GM23338 (cell line): ENCODE measurements at regions not wholly inside any gene's neighbourhood (a gene's known extent, or its start where the extent isn't known, plus 50 kb on each side); places are given as distances from the start of the nearest gene placed in this dataset.

Experiments used
- ATAC-seq: fragments of 200-7000 bp; cut with Tn5 transposase; 3 replicates; pipeline ENCODE4 v1.9.1; 2020
- DNase-seq: peaks from one replicate; pipeline ENCODE4 v3.0.0-alpha.2; 2015; ENCODE audit warnings: low spot score
- H2AFZ ChIP-seq: fragments of 200-600 bp; sonication (generic); 2 replicates; pipeline ENCODE4 v1.8.0; 2016; ENCODE audit warnings: antibody characterized with exemption, mild to moderate bottlenecking, moderate library complexity
- H3F3A ChIP-seq: fragments of 200-600 bp; sonication (generic); replicated peaks from 2 replicates; pipeline ENCODE4 v1.8.0; 2017; ENCODE audit warnings: antibody characterized with exemption, mixed run types, low read depth
- H3K27ac ChIP-seq: fragments of 200-600 bp; sonication (generic); 2 replicates; pipeline ENCODE4 v1.6.1; 2016; ENCODE audit warnings: low read depth
- H3K27me3 ChIP-seq: fragments of 200-600 bp; sonication (generic); 2 replicates; pipeline ENCODE4 v1.8.0; 2016; ENCODE audit warnings: mild to moderate bottlenecking, mixed run types, moderate library complexity; ENCODE audit not compliant: insufficient read depth
- H3K36me3 ChIP-seq: fragments of 200-600 bp; sonication (generic); 2 replicates; pipeline ENCODE4 v1.8.0; 2016; ENCODE audit warnings: mild to moderate bottlenecking; ENCODE audit not compliant: insufficient read depth
- H3K4me1 ChIP-seq: fragments of 200-600 bp; sonication (generic); 2 replicates; pipeline ENCODE4 v1.8.0; 2016; ENCODE audit warnings: mild to moderate bottlenecking, moderate library complexity; ENCODE audit not compliant: insufficient read depth
- H3K4me2 ChIP-seq: fragments of 200-600 bp; sonication (generic); 2 replicates; pipeline ENCODE4 v1.7.1; 2017; ENCODE audit warnings: mixed run types
- H3K4me3 ChIP-seq: fragments of 200-600 bp; sonication (generic); 2 replicates; pipeline ENCODE4 v1.6.1; 2016; ENCODE audit warnings: mixed run types
- H3K79me2 ChIP-seq: fragments of 200-600 bp; sonication (generic); replicated peaks from 2 replicates; pipeline ENCODE4 v1.8.0; 2017; ENCODE audit warnings: mild to moderate bottlenecking; ENCODE audit not compliant: insufficient read depth
- H3K9me2 ChIP-seq: fragments of 200-600 bp; sonication (generic); 2 replicates; pipeline ENCODE4 v1.8.0; 2017; ENCODE audit not compliant: insufficient read depth
- H4K20me1 ChIP-seq: fragments of 200-600 bp; sonication (generic); replicated peaks from 2 replicates; pipeline ENCODE4 v1.8.0; 2017; ENCODE audit warnings: mild to moderate bottlenecking; ENCODE audit not compliant: insufficient read depth
- H3K27ac Mint-ChIP-seq: 2 replicates; pipeline ENCODE4 v1.8.0; 2020; ENCODE audit warnings: inconsistent platforms, mild to moderate bottlenecking, moderate library complexity, mixed read lengths
- H3K27me3 Mint-ChIP-seq: 3 replicates; pipeline ENCODE4 v1.8.0; 2022; ENCODE audit warnings: low read depth, mild to moderate bottlenecking, moderate library complexity, mixed read lengths, inconsistent platforms; ENCODE audit not compliant: insufficient read depth, poor library complexity
- H3K36me3 Mint-ChIP-seq: 3 replicates; pipeline ENCODE4 v1.8.0; 2021; ENCODE audit warnings: low read depth, mild to moderate bottlenecking, inconsistent platforms, moderate library complexity, mixed read lengths
- H3K4me1 Mint-ChIP-seq: 3 replicates; pipeline ENCODE4 v1.8.0; 2020; ENCODE audit warnings: mild to moderate bottlenecking, inconsistent platforms, mixed read lengths
- H3K4me3 Mint-ChIP-seq: 3 replicates; pipeline ENCODE4 v1.8.0; 2021; ENCODE audit warnings: moderate library complexity, mild to moderate bottlenecking, inconsistent platforms, mixed read lengths
- H3K9me3 Mint-ChIP-seq: 3 replicates; pipeline ENCODE4 v1.8.0; 2020; ENCODE audit warnings: moderate library complexity, mild to moderate bottlenecking, inconsistent platforms, mixed read lengths
- CREB1 ChIP-seq: fragments of 250-450 bp; sonication (Bioruptor Pico); IDR thresholded peaks from 2 replicates; pipeline ENCODE4 v1.5.0; 2020; ENCODE audit warnings: low read depth, mild to moderate bottlenecking, moderate library complexity
- ETS1 ChIP-seq: IDR thresholded peaks from 2 replicates; pipeline ENCODE4 v1.6.1; 2016; ENCODE audit warnings: antibody characterized with exemption
- EZH2phosphoT487 ChIP-seq: fragments of 200-600 bp; sonication (generic); IDR thresholded peaks from one replicate; pipeline ENCODE4 v1.8.1; 2018; ENCODE audit warnings: antibody characterized with exemption; ENCODE audit not compliant: unreplicated experiment
- NANOG ChIP-seq: IDR thresholded peaks from 2 replicates; pipeline ENCODE4 v1.6.1; 2016; ENCODE audit warnings: antibody characterized with exemption, borderline replicate concordance
- POLR2AphosphoS5 ChIP-seq: IDR thresholded peaks from 2 replicates; pipeline ENCODE4 v1.6.1; 2016; ENCODE audit warnings: antibody characterized with exemption, low read depth
- STAT1 ChIP-seq: IDR thresholded peaks from one replicate; pipeline ENCODE4 v1.6.1; 2016; ENCODE audit warnings: antibody characterized with exemption; ENCODE audit not compliant: unreplicated experiment
- ZNF114 ChIP-seq: fragments of 250-450 bp; sonication (Bioruptor Pico); IDR thresholded peaks from 2 replicates; pipeline ENCODE4 v1.5.0; 2020; ENCODE audit warnings: mild to moderate bottlenecking, moderate library complexity
- ZNF331 ChIP-seq: fragments of 250-450 bp; sonication (Bioruptor Pico); IDR thresholded peaks from 2 replicates; pipeline ENCODE4 v1.5.0; 2020; ENCODE audit warnings: low read depth, mild to moderate bottlenecking, moderate library complexity
- ZNF462 ChIP-seq: fragments of 250-450 bp; sonication (Bioruptor Pico); IDR thresholded peaks from 2 replicates; pipeline ENCODE4 v1.5.0; 2020; ENCODE audit warnings: mild to moderate bottlenecking, moderate library complexity

GRCh38 chr12:89156862-89157262 lies 195.4 kb downstream of the DUSP6 start (continued):
- no peak for TF ChIP-seq ZNF462
- TF ChIP-seq POLR2AphosphoS5 = no peak
- TF ChIP-seq EZH2phosphoT487 = no peak
- no peak for TF ChIP-seq NANOG

GRCh38 chr12:89156340-89156739 lies 196.0 kb downstream of the DUSP6 start:
- H3K27ac Mint-ChIP-seq = no peak overlapping the region
- peaks cover 5% of the 10 kb centered on the region; the same call in 1 of the 3 replicates for H3K36me3 Mint-ChIP-seq
- no peak overlapping the region for H3K4me3 ChIP-seq
- DNase-seq (no peak), ATAC-seq (no peak)
- no peaks in the 10 kb centered on the region for H3K9me2 ChIP-seq
- TF ChIP-seq STAT1 = no peak
- no peak for TF ChIP-seq ZNF114 (CRISPR knock-in tag)
- TF ChIP-seq CREB1 = no peak
- no peak for TF ChIP-seq ZNF331
- TF ChIP-seq EZH2phosphoT487 = no peak
- TF ChIP-seq ETS1 = no peak
- TF ChIP-seq ZNF462 = no peak
- TF ChIP-seq NANOG = no peak
- no peak for TF ChIP-seq POLR2AphosphoS5
- no peak overlapping the region for H3K4me2 ChIP-seq
- no peaks in the 10 kb centered on the region for H3K27me3 ChIP-seq
- H3K27ac ChIP-seq = no peak overlapping the region
- H3K4me1 ChIP-seq = peaks cover 5% of the 10 kb centered on the region; the same call in 1 of the 2 replicates
- peak overlapping the region; percentile 8; the same call in 1 of the 2 replicates for H2AFZ ChIP-seq
- peaks cover 5% of the 10 kb centered on the region for H3K27me3 Mint-ChIP-seq
- no peaks in the 10 kb centered on the region for H3F3A ChIP-seq
- peaks cover 11% of the 10 kb centered on the region for H3K4me1 Mint-ChIP-seq
- no peaks in the 10 kb centered on the region for H3K79me2 ChIP-seq
- no peaks in the 10 kb centered on the region for H3K36me3 ChIP-seq
- no peak overlapping the region for H3K4me3 Mint-ChIP-seq
- H3K9me3 Mint-ChIP-seq = peaks cover 10% of the 10 kb centered on the region
- no peaks in the 10 kb centered on the region for H4K20me1 ChIP-seq
